Duodenal mucosa (tissue), 2 donors: ENCODE measurements at regions not wholly inside any gene's neighbourhood (a gene's known extent, or its start where the extent isn't known, plus 50 kb on each side); places are given as distances from the start of the nearest gene placed in this dataset.

ENCODE experiments used
- H3K27ac ChIP-seq: one replicate; pipeline ENCODE4 v1.7.0; 2013; ENCODE audit warnings: low read depth, low read length
- H3K27me3 ChIP-seq, 2 donors: one replicate each; pipeline ENCODE4 v1.7.0; 2013; ENCODE audit warnings: low read length in 2 of 2, control low read depth in 1 of 2; ENCODE audit not compliant: insufficient read depth in 2 of 2, control insufficient read depth in 1 of 2
- H3K36me3 ChIP-seq, 2 donors: one replicate each; pipeline ENCODE4 v1.7.0; 2013; ENCODE audit warnings: low read length in 2 of 2, control low read depth in 1 of 2; ENCODE audit not compliant: insufficient read depth in 2 of 2, control insufficient read depth in 1 of 2
- H3K4me1 ChIP-seq, 2 donors: one replicate each; pipeline ENCODE4 v1.7.0; 2013; ENCODE audit warnings: low read length in 2 of 2, control low read depth in 1 of 2; ENCODE audit not compliant: insufficient read depth in 2 of 2, control insufficient read depth in 1 of 2
- H3K4me3 ChIP-seq, 2 donors: one replicate each; pipeline ENCODE4 v1.7.0; 2013; ENCODE audit warnings: low read length in 2 of 2, low read depth in 1 of 2
- H3K9ac ChIP-seq, 2 donors: one replicate each; pipeline ENCODE4 v1.7.0; 2013; ENCODE audit warnings: low read length in 2 of 2, low read depth in 1 of 2
- H3K9me3 ChIP-seq, 2 donors: one replicate each; pipeline ENCODE4 v1.7.0; 2013; ENCODE audit warnings: low read length in 2 of 2, control low read depth in 1 of 2; ENCODE audit not compliant: control insufficient read depth in 1 of 2

- H3K4me1 ChIP-seq: no peaks in the 10 kb centered on the region
- H3K27ac ChIP-seq: no peak overlapping the region
- H3K36me3 ChIP-seq: no peaks in the 10 kb centered on the region
- H3K27me3 ChIP-seq: no peaks in the 10 kb centered on the region
- H3K9me3 ChIP-seq: no peaks in the 10 kb centered on the region
- no peak overlapping the region for H3K9ac ChIP-seq
- H3K4me3 ChIP-seq: no peak overlapping the region
Observed at GRCh38 chr5:165616490-165617405, 2111.3 kb downstream of the MAT2B start.

- Histone ChIP-seq H3K4me3 (no peak overlapping the region), H3K27ac (no peak overlapping the region), H3K9me3 (no peaks in the 10 kb centered on the region), H3K4me1 (no peaks in the 10 kb centered on the region), H3K36me3 (no peaks in the 10 kb centered on the region), H3K9ac (no peak overlapping the region), H3K27me3 (no peaks in the 10 kb centered on the region)
Observed at GRCh38 chr5:165617491-165617890, 2112.1 kb downstream of the MAT2B start.

- Histone ChIP-seq H3K27ac (no peak overlapping the region), H3K4me1 (no peaks in the 10 kb centered on the region), H3K27me3 (no peaks in the 10 kb centered on the region), H3K9me3 (no peaks in the 10 kb centered on the region), H3K9ac (no peak overlapping the region), H3K4me3 (no peak overlapping the region), H3K36me3 (no peaks in the 10 kb centered on the region)
Observed at GRCh38 chr5:165620394-165620793, 2115.0 kb downstream of the MAT2B start.

- no peaks in the 10 kb centered on the region for H3K9me3 ChIP-seq
- no peaks in the 10 kb centered on the region for H3K36me3 ChIP-seq
- H3K4me3 ChIP-seq: peak overlapping the region in 1 of 2 donors; percentile 28
- no peaks in the 10 kb centered on the region for H3K4me1 ChIP-seq
- no peak overlapping the region for H3K27ac ChIP-seq
- no peaks in the 10 kb centered on the region for H3K27me3 ChIP-seq
- no peak overlapping the region for H3K9ac ChIP-seq
Observed at GRCh38 chr5:165622864-165623536, 2117.6 kb downstream of the MAT2B start.

GRCh38 chr5:165624166-165624946, 2118.9 kb downstream of the MAT2B start:
- H3K36me3 ChIP-seq: no peaks in the 10 kb centered on the region
- no peak overlapping the region for H3K9ac ChIP-seq
- no peak overlapping the region for H3K27ac ChIP-seq
- no peak overlapping the region for H3K4me3 ChIP-seq
- H3K4me1 ChIP-seq: no peaks in the 10 kb centered on the region
- H3K27me3 ChIP-seq: no peaks in the 10 kb centered on the region
- H3K9me3 ChIP-seq: no peaks in the 10 kb centered on the region

GRCh38 chr5:165626161-165626560, 2120.7 kb downstream of the MAT2B start:
- Histone ChIP-seq H3K9me3 (no peaks in the 10 kb centered on the region), H3K36me3 (no peaks in the 10 kb centered on the region), H3K4me1 (peaks cover 0 to 5% of the 10 kb centered on the region in 2 donors), H3K4me3 (no peak overlapping the region), H3K9ac (no peak overlapping the region), H3K27ac (no peak overlapping the region), H3K27me3 (no peaks in the 10 kb centered on the region)

GRCh38 chr5:165627548-165628170, 2122.2 kb downstream of the MAT2B start:
- Histone ChIP-seq H3K27me3 (no peaks in the 10 kb centered on the region), H3K9ac (no peak overlapping the region), H3K4me1 (peaks cover 0 to 5% of the 10 kb centered on the region in 2 donors), H3K36me3 (no peaks in the 10 kb centered on the region), H3K4me3 (no peak overlapping the region), H3K9me3 (no peaks in the 10 kb centered on the region), H3K27ac (no peak overlapping the region)

- no peaks in the 10 kb centered on the region for H3K9me3 ChIP-seq
- no peaks in the 10 kb centered on the region for H3K36me3 ChIP-seq
- no peak overlapping the region for H3K9ac ChIP-seq
- H3K27ac ChIP-seq: no peak overlapping the region
- H3K27me3 ChIP-seq: no peaks in the 10 kb centered on the region
- H3K4me3 ChIP-seq: no peak overlapping the region
- H3K4me1 ChIP-seq: peaks cover 0 to 5% of the 10 kb centered on the region in 2 donors
Observed at GRCh38 chr5:165630261-165630778, 2124.9 kb downstream of the MAT2B start.

- no peak overlapping the region for H3K4me3 ChIP-seq
- no peak overlapping the region for H3K9ac ChIP-seq
- no peaks in the 10 kb centered on the region for H3K27me3 ChIP-seq
- no peak overlapping the region for H3K27ac ChIP-seq
- no peaks in the 10 kb centered on the region for H3K36me3 ChIP-seq
- peaks cover 0 to 5% of the 10 kb centered on the region in 2 donors for H3K4me1 ChIP-seq
- H3K9me3 ChIP-seq: no peaks in the 10 kb centered on the region
Observed at GRCh38 chr5:165631235-165631634, 2125.8 kb downstream of the MAT2B start.
